ENCODE measurements at regions not wholly inside any gene's neighbourhood (a gene's known extent, or its start where the extent isn't known, plus 50 kb on each side); places are given as distances from the start of the nearest gene placed in this dataset.

DNA sequence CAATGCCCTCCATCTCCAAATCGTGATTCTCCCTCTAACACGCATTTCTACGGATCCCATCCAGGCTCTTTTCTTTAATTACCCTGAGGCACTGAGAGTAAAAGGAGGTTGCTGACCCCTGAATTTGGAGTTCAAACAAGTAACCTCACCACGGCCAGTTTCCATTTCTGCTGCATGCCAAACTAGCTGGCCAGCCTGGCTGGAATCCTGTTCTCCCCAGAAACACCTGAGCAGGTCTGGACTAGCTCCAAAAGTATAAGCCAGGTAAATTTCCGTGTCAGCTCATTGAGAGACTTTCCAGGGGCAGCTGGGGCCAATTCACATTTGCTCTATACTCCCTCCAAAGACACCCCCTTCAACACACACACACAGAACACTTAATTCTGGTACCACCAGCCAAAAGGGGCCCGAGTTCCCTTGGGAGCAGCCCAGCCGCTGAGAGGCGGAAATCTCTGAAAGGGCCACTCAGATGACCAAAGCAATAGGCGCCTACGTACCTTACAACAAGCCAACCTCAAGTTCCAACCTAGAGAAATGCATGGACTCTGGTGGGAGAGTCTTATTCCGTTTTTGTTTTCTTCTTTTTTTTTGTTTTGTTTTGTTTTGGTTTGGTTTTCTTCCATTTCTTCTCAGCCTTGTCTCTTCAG, 131.4 kb downstream of the NDUFA12 start:
- Mint-ChIP-seq H3K27ac (no peak overlapping the region), H3K36me3 (no peaks in the 10 kb centered on the region), H3K27me3 (peaks cover 62% of the 10 kb centered on the region), H3K9me3 (no peaks in the 10 kb centered on the region), H3K4me1 (peaks cover 14% of the 10 kb centered on the region), H3K4me3 (no peak overlapping the region)
- CTCF ChIA-PET, result no interaction called here
- DNase-seq, result no peak

DNA sequence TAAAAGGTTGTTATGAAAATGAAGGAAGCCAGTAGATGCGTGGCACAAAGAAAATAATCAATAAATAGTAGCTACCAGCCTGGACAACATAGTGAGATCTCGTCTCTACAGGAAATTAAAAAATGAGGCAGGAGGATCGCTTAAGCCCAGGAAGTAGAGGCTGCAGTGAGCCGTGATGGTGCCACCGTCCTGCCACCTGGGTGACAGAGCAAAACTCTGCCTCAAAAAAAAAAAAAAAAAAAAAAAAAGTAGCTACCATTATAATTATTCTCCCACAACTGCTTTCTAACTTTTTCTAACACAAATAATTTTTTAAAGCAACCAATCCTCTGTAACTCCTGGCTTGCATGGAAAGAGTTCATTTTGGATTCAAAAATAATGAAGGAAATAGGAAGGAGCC, 133.0 kb downstream of the NDUFA12 start:
- CTCF ChIA-PET, result interaction anchor here (0.6 kb wide), 1 partner anchor 733 kb away, joined by 3 read pairs; no protein-coding TSS in a partner anchor
- Mint-ChIP-seq H3K27ac (no peak overlapping the region), H3K27me3 (peaks cover 48% of the 10 kb centered on the region), H3K36me3 (no peaks in the 10 kb centered on the region), H3K4me3 (no peak overlapping the region), H3K4me1 (peaks cover 14% of the 10 kb centered on the region), H3K9me3 (no peaks in the 10 kb centered on the region)
- DNase-seq, result no peak

DNA sequence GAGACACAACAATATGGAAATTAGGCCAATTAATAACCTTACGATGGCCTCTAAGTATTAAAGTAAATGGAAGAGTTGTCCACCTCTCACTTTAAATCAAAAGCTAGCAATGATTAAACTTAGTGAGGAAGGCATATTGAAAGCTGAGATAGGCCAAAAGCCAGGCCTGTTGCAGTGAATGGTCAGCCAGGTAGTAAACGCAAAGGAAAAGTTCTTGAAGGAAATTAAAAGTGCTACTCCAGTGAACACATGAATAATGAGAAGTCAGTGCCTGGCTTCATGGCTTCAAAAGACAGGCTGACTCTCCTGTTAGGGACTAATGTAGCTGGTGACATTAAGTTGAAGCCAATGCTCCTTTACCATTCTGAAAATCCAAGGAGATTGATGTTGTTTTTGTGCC, 135.3 kb downstream of the NDUFA12 start:
- H3K36me3 Mint-ChIP-seq, result no peaks in the 10 kb centered on the region
- H3K27me3 Mint-ChIP-seq, result peaks cover 25% of the 10 kb centered on the region
- no peak for DNase-seq
- H3K9me3 Mint-ChIP-seq, result no peaks in the 10 kb centered on the region
- peaks cover 3% of the 10 kb centered on the region for H3K4me1 Mint-ChIP-seq
- H3K27ac Mint-ChIP-seq, result no peak overlapping the region
- CTCF ChIA-PET, result no interaction called here
- no peak overlapping the region for H3K4me3 Mint-ChIP-seq

DNA sequence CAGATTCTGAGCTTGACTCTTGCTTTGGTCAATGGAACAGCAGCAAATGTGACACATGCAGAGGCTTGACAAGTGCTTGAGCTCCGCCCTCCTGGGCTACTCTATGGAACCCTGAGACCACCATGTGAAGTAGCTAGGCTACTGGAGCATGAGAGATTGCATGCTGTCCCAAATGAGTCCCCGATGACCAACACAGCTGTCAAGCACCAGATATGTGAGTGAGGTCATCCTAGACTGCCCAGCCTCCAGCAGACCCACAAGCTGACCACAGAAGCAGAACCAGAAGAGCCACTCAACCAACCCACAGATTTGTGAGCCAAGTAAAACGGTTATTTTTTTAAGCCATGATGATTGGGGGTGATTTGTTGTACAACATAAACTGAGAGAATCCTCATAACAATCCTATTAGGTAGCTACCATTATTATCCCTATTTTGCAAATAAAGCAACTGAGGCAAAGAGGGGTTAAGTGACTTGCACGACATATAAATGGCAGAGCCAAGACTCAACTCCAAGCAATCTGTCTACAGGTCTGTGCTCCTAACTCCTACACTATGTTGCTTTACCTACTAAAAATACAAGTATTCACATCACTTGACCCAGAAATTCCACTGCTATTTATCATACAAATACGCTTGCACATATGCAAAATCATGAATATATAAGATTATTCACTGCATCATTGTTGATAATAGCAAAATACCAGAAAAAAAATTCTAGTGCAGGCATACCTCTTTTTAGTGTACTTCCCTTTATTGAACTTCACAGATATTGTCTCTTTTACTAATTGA, 136.2 kb downstream of the NDUFA12 start:
- no peaks in the 10 kb centered on the region for H3K36me3 Mint-ChIP-seq
- DNase-seq, result no peak

DNA sequence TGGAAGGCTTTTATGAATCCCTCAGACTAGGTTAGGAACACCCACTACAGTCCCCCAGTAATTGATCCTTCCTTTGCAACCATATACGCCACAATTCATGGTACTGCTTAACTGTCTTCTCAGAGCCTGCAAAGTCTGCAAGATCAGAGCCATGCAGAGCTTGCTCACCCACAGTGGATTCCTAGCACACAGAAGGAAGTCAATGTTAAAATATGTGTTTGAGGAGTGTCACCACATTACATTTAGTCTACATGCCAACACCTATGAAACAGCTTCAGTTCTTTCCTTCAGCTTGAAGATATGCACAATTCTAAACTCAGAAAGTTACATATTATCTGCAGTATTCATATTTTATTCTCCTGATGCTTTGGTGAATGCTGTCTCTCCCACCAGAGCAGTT, 138.5 kb downstream of the NDUFA12 start:
- no peaks in the 10 kb centered on the region for H3K9me3 Mint-ChIP-seq
- no peak overlapping the region for H3K27ac Mint-ChIP-seq
- no peak for DNase-seq
- H3K4me3 Mint-ChIP-seq, result no peak overlapping the region
- no peaks in the 10 kb centered on the region for H3K4me1 Mint-ChIP-seq
- no peaks in the 10 kb centered on the region for H3K36me3 Mint-ChIP-seq
- H3K27me3 Mint-ChIP-seq, result no peaks in the 10 kb centered on the region
- CTCF ChIA-PET, result no interaction called here

More for the DNA sequence above, 136.2 kb downstream of the NDUFA12 start:
- Mint-ChIP-seq H3K4me1 (no peaks in the 10 kb centered on the region), H3K27ac (no peak overlapping the region), H3K4me3 (no peak overlapping the region), H3K27me3 (peaks cover 16% of the 10 kb centered on the region), H3K9me3 (no peaks in the 10 kb centered on the region)
- CTCF ChIA-PET, result no interaction called here

DNA sequence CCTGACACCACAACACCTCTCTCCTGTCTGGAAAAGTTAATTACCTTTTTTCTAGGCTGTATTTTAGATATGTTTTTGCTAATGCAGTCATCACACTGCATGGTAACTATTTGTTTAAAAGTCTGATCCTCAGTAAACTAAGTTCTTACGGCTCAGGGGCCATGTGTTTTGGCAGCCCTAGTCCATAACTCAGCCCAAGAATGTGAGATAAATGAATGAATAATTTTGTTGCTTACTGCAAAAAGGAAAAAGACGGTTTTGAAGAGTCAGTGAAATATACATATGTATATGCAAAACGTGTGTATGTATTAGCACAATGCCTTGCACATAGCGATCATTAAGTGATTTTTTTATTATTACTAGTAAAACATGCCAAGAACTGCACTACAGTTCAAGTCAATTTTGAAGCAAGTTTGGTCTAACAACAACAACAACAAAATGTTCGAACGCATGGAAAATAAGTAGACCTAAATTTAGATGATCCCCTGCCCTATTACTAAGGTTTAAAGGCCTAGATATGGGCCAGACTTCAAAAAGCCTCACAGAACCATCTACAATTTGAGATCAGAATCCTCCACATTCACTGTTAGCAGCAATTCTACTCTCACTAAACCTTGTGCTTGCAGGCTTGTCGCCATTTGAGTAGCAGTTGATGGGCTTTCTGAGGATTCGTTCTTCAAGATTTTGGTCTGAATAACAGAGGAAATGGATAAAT, 140.0 kb downstream of the NDUFA12 start:
- H3K36me3 Mint-ChIP-seq, result no peaks in the 10 kb centered on the region
- H3K9me3 Mint-ChIP-seq, result no peaks in the 10 kb centered on the region
- H3K4me3 Mint-ChIP-seq, result no peak overlapping the region
- CTCF ChIA-PET, result no interaction called here
- no peak overlapping the region for H3K27ac Mint-ChIP-seq
- DNase-seq, result no peak
- no peaks in the 10 kb centered on the region for H3K4me1 Mint-ChIP-seq
- H3K27me3 Mint-ChIP-seq, result no peaks in the 10 kb centered on the region

DNA sequence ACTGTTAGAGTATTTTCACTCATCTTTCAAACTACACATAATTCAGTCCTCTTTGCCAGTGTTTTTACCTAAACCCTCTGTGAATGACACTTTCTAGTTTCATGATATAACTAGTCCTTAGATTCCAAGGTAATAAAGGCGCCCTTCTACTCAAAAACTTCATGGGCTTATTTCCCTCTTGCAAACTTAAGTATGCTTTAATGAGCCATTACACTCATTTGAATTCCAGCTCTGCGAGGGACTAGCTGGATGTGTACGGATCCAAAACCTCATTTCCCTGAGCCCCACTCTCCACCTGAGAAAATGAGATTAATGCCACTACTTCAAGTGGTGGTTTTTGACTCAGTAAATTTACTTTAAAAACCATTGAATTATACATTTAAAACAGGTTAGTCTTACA, 141.1 kb downstream of the NDUFA12 start:
- H3K4me1 Mint-ChIP-seq, result no peaks in the 10 kb centered on the region
- no peak overlapping the region for H3K4me3 Mint-ChIP-seq
- no peak for DNase-seq
- H3K9me3 Mint-ChIP-seq, result no peaks in the 10 kb centered on the region
- no peaks in the 10 kb centered on the region for H3K36me3 Mint-ChIP-seq
- no peak overlapping the region for H3K27ac Mint-ChIP-seq
- CTCF ChIA-PET, result interaction anchor here (0.6 kb wide), 1 partner anchor 13 kb away, joined by 3 read pairs; no protein-coding TSS in a partner anchor
- no peaks in the 10 kb centered on the region for H3K27me3 Mint-ChIP-seq

DNA sequence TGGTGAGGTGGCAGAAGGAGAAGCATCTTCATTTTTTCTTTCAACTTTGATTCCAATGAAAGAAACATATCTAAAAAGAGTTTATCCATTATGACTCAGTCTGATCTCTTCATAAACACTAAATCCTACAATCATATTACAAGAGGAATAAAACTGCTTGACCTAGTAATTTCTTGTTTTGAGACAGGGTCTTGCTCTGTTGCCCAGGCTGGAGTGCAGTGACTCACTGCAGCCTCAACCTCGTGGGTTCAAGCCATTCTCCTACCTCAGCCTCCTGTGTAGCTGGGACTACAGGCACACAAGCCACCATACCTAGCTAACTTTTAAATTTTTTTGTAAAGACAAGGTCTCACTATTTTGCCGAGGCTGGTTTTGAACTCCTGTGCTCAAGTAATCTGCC, 147.2 kb downstream of the NDUFA12 start:
- Mint-ChIP-seq H3K4me3 (no peak overlapping the region), H3K4me1 (peaks cover 5% of the 10 kb centered on the region), H3K9me3 (no peaks in the 10 kb centered on the region), H3K27ac (no peak overlapping the region), H3K36me3 (no peaks in the 10 kb centered on the region), H3K27me3 (peaks cover 11% of the 10 kb centered on the region)
- DNase-seq, result no peak
- CTCF ChIA-PET, result no interaction called here

DNA sequence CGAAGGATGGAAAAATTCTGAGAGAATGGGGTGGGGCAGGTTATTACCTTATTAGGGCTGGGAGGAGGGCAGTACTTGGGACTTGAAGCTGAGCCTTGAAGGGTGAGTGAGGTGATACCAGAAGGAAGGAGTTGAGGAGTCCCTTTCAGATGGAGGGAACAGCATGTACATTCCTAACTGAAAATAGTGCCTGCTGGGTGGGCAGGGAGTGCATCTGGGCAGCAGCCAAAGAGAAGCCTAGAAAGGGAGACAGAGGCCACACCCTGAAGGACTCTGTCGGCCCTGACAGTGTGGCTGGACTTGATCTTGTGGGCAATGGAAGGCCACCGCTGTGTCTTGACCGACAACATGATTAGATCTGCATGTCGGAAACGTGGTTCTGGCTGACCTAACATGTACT, 147.6 kb downstream of the NDUFA12 start:
- no peaks in the 10 kb centered on the region for H3K36me3 Mint-ChIP-seq
- CTCF ChIA-PET, result no interaction called here
- H3K4me3 Mint-ChIP-seq, result no peak overlapping the region

DNA sequence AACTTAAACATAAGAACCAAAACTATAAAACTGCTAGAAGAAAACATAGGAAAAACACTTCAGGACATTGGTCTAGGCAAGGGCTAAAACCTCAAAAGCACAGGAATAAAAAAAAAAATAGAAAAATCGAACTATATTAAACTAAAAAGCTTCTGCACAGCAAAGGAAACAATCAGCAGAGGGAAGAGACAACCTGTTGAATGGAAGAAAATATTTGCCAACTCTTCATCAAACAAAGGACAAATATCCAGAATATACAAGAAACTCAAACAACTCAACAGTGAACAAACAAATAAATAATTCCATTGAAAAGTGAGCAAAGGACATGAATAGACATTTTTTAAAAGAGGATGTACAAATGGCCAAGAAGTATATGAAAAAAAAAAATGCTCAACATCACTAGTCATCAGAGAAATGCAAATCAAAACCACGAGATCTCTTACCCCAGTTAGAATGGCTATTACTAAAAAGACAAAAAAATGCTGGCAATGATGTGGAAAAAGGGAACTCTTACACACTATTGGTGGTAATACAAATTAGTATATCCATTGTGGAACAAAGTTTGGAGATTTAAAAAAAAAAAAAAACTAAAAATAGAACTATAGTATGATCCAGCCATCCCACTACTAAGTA, 152.0 kb downstream of the NDUFA12 start:
- Mint-ChIP-seq H3K27ac (no peak overlapping the region), H3K4me1 (peaks cover 5% of the 10 kb centered on the region), H3K4me3 (no peak overlapping the region), H3K36me3 (no peaks in the 10 kb centered on the region), H3K9me3 (no peaks in the 10 kb centered on the region), H3K27me3 (peaks cover 25% of the 10 kb centered on the region)
- DNase-seq, result no peak
- CTCF ChIA-PET, result interaction anchor here (0.6 kb wide), 2 partner anchors 314 to 807 kb away, joined by 3 read pairs; no protein-coding TSS in a partner anchor

More for the DNA sequence above, 147.6 kb downstream of the NDUFA12 start:
- no peak overlapping the region for H3K27ac Mint-ChIP-seq
- H3K9me3 Mint-ChIP-seq, result no peaks in the 10 kb centered on the region
- DNase-seq, result no peak
- peaks cover 5% of the 10 kb centered on the region for H3K4me1 Mint-ChIP-seq
- peaks cover 11% of the 10 kb centered on the region for H3K27me3 Mint-ChIP-seq

DNA sequence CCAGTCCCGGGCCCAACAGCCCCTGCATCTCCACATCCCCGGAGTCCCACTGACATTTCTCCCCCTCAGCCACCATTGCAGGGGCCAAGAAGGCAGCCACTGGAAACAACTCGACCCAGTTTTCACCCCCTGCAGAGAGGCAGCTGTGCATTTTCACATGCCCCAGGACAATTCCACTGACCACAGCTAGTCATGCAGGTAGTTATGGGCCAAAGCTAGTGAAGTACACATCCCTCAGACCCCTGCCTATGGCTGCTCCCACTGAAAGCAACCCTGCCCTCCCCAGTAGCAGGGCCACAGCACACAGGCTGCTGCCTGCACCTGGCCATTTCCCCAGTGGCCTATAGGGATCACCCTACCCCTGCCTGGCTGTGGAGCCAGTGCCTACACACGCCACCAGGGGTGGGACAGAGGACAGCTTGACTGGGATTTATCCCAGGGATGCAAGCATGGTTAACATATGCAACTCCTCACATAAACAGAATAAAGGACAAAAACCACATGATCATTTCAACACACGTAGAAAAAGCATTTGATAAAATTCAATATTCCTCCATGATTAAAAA, 154.0 kb downstream of the NDUFA12 start:
- no peak for DNase-seq
- Mint-ChIP-seq H3K27ac (no peak overlapping the region), H3K4me1 (no peaks in the 10 kb centered on the region), H3K4me3 (no peak overlapping the region), H3K27me3 (peaks cover 23% of the 10 kb centered on the region), H3K9me3 (no peaks in the 10 kb centered on the region), H3K36me3 (no peaks in the 10 kb centered on the region)
- CTCF ChIA-PET, result interaction anchor here (0.5 to 0.7 kb wide), 3 partner anchors 12 to 1082 kb away, joined by 3 read pairs; no protein-coding TSS in a partner anchor

DNA sequence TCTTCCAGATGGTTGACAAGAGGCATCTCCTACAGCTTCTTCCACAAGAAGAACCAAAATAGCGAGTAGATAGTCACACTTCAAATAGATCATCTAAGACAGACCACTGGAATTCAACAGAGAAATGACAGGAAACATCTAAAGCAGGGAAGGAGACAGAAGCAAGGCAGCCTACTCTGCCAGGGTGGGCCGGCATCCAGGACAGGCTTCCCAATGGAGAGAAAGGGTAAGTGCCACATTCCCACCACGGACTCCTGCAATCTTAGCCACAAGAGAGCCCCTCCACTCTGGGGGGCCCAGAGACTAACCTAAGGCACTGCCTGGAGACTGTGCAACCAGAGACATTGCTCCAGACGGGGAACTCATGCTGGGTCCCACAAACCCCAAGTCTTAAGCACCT, 154.5 kb downstream of the NDUFA12 start:
- H3K4me3 Mint-ChIP-seq, result no peak overlapping the region
- H3K36me3 Mint-ChIP-seq, result no peaks in the 10 kb centered on the region
- CTCF ChIA-PET, result interaction anchor here (0.5 to 0.6 kb wide), 2 partner anchors 13 to 1082 kb away, joined by 3 read pairs; no protein-coding TSS in a partner anchor
- no peaks in the 10 kb centered on the region for H3K4me1 Mint-ChIP-seq
- H3K27me3 Mint-ChIP-seq, result peaks cover 23% of the 10 kb centered on the region
- DNase-seq, result no peak
- no peak overlapping the region for H3K27ac Mint-ChIP-seq
- H3K9me3 Mint-ChIP-seq, result no peaks in the 10 kb centered on the region

DNA sequence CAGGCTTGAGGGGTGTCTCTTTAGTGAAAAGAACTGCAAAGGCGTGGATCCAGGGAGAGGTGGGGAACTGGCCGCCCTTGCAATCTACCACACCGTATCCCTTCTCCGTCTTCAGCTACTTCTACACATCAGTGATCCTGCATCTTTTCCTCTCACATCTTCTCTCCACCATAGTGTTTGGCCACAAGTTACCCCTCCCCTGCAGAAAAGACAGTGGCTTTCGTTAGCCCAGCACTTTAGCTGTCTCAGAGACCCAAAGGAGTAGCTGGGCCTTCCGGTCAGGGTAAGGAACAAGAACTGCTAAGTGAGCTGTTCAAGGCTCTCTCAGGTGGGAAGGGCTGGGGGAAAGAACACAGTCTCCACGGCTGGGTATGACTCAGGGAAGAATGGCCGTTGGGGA, 158.4 kb downstream of the NDUFA12 start:
- Mint-ChIP-seq H3K27ac (no peak overlapping the region), H3K9me3 (no peaks in the 10 kb centered on the region), H3K4me3 (no peak overlapping the region), H3K4me1 (no peaks in the 10 kb centered on the region), H3K36me3 (no peaks in the 10 kb centered on the region), H3K27me3 (peaks cover 19% of the 10 kb centered on the region)
- no peak for DNase-seq
- CTCF ChIA-PET, result no interaction called here

DNA sequence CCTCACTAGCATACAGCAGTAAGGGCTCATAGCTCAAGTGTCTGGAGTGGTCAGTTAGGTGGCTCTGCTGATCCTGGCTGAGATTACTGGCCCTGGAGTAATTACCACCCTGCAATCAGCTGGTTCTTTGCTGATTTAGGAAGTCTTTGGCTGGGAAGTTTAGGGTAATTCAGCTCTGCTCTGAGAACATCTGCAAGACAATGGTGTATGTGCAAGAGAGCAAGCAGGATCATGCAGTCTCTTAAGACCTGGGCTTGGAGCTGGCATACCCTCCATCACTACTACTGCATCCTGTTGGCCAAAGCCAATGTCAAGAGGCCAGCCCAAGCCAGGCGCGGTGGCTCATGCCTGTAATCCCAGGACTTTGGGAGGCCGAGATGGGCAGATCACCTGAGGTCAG, 159.0 kb downstream of the NDUFA12 start:
- Mint-ChIP-seq H3K9me3 (no peaks in the 10 kb centered on the region), H3K36me3 (no peaks in the 10 kb centered on the region), H3K27me3 (peaks cover 19% of the 10 kb centered on the region), H3K4me1 (no peaks in the 10 kb centered on the region), H3K4me3 (no peak overlapping the region), H3K27ac (no peak overlapping the region)
- CTCF ChIA-PET, result no interaction called here
- DNase-seq, result no peak
